ENCODE measurements at regions not wholly inside any gene's neighbourhood (a gene's known extent, or its start where the extent isn't known, plus 50 kb on each side); places are given as distances from the start of the nearest gene placed in this dataset.

GRCh38 chr1:47696737-47697441 lies 259.0 kb downstream of the FOXD2 start:
- TF ChIP-seq POLR2A (IDR thresholded peaks at IDR 0.05; ENCODE audit: low read depth, low read length) (no peak), TAF1 (IDR thresholded peaks at IDR 0.05; ENCODE audit: borderline replicate concordance, low read depth, low read length) (no peak), POLR2AphosphoS5 (IDR thresholded peaks at IDR 0.05; ENCODE audit: low read depth, low read length) (no peak)
